ENCODE measurements at regions not wholly inside any gene's neighbourhood (a gene's known extent, or its start where the extent isn't known, plus 50 kb on each side); places are given as distances from the start of the nearest gene placed in this dataset.

- no peaks in the 10 kb centered on the region for H3K27me3 ChIP-seq (ENCODE audit: control insufficient read depth, insufficient read depth, low read length)
- H3K4me3 ChIP-seq (ENCODE audit: low read depth, low read length), result no peak overlapping the region
- FAIRE-seq, result no peak
- TF ChIP-seq CTCF (IDR thresholded peaks at IDR 0.05; ENCODE audit: insufficient read depth, low read length, severe bottlenecking), result no peak
- no peaks in the 10 kb centered on the region for H3K36me3 ChIP-seq (ENCODE audit: control insufficient read depth, insufficient read depth, low read length)
- no peak for DNase-seq (ENCODE audit: low read depth)
These were observed 227.8 kb downstream of the NAF1 start for GRCh38 chr4:162938738-162939485.

- no peak for DNase-seq (ENCODE audit: low read depth)
- H3K36me3 ChIP-seq (ENCODE audit: control insufficient read depth, insufficient read depth, low read length), result no peaks in the 10 kb centered on the region
- H3K27me3 ChIP-seq (ENCODE audit: control insufficient read depth, insufficient read depth, low read length), result no peaks in the 10 kb centered on the region
- H3K4me3 ChIP-seq (ENCODE audit: low read depth, low read length), result no peak overlapping the region
- no peak for TF ChIP-seq CTCF (IDR thresholded peaks at IDR 0.05; ENCODE audit: insufficient read depth, low read length, severe bottlenecking)
- FAIRE-seq, result no peak
These were observed 231.5 kb downstream of the NAF1 start for GRCh38 chr4:162935214-162935613.

GRCh38 chr4:162931286-162931685 lies 235.4 kb downstream of the NAF1 start:
- no peaks in the 10 kb centered on the region for H3K36me3 ChIP-seq (ENCODE audit: control insufficient read depth, insufficient read depth, low read length)
- no peak for DNase-seq (ENCODE audit: low read depth)
- H3K27me3 ChIP-seq (ENCODE audit: control insufficient read depth, insufficient read depth, low read length), result no peaks in the 10 kb centered on the region
- TF ChIP-seq CTCF (IDR thresholded peaks at IDR 0.05; ENCODE audit: insufficient read depth, low read length, severe bottlenecking), result no peak
- H3K4me3 ChIP-seq (ENCODE audit: low read depth, low read length), result no peak overlapping the region
- no peak for FAIRE-seq

GRCh38 chr4:162921178-162921785 lies 245.4 kb downstream of the NAF1 start:
- TF ChIP-seq CTCF (IDR thresholded peaks at IDR 0.05; ENCODE audit: insufficient read depth, low read length, severe bottlenecking), result no peak
- FAIRE-seq (no peak), DNase-seq (ENCODE audit: low read depth) (no peak)
- H3K27me3 ChIP-seq (ENCODE audit: control insufficient read depth, insufficient read depth, low read length), result no peaks in the 10 kb centered on the region
- H3K36me3 ChIP-seq (ENCODE audit: control insufficient read depth, insufficient read depth, low read length), result no peaks in the 10 kb centered on the region
- H3K4me3 ChIP-seq (ENCODE audit: low read depth, low read length), result no peak overlapping the region

GRCh38 chr4:162920649-162921048 lies 246.0 kb downstream of the NAF1 start:
- no peak for TF ChIP-seq CTCF (IDR thresholded peaks at IDR 0.05; ENCODE audit: insufficient read depth, low read length, severe bottlenecking)
- Histone ChIP-seq H3K36me3 (ENCODE audit: control insufficient read depth, insufficient read depth, low read length) (no peaks in the 10 kb centered on the region), H3K4me3 (ENCODE audit: low read depth, low read length) (no peak overlapping the region), H3K27me3 (ENCODE audit: control insufficient read depth, insufficient read depth, low read length) (no peaks in the 10 kb centered on the region)
- FAIRE-seq (no peak), DNase-seq (ENCODE audit: low read depth) (no peak)

All from bronchial epithelial cell (primary cell).